ENCODE measurements at regions not wholly inside any gene's neighbourhood (a gene's known extent, or its start where the extent isn't known, plus 50 kb on each side); places are given as distances from the start of the nearest gene placed in this dataset.

GRCh38 chr11:91404344-91404743, 820.3 kb upstream of the FAT3 start:
- TF ChIP-seq MAX (IDR thresholded peaks at IDR 0.05) (no peak), REST (IDR thresholded peaks at IDR 0.05; ENCODE audit: low read depth) (no peak), EP300 (IDR thresholded peaks at IDR 0.05; ENCODE audit: borderline replicate concordance) (no peak), YY1 (IDR thresholded peaks at IDR 0.05; ENCODE audit: low read depth) (no peak), NFIC (IDR thresholded peaks at IDR 0.05) (no peak), EGR1 (IDR thresholded peaks at IDR 0.05) (no peak), RAD21 (IDR thresholded peaks at IDR 0.05; ENCODE audit: low read depth) (no peak)

Data from Ishikawa (cell line).